ENCODE measurements at regions not wholly inside any gene's neighbourhood (a gene's known extent, or its start where the extent isn't known, plus 50 kb on each side); places are given as distances from the start of the nearest gene placed in this dataset.
"Not testable (repeated sequence)": the region's sequence is repeated elsewhere in the genome, so short reads cannot be mapped to it uniquely, and the experiment has no call there.

- no peak for DNase-seq (ENCODE audit: low spot score)
Observed at GRCh38 chr4:29104694-29105093, 1615.5 kb upstream of the PCDH7 start.

- DNase-seq (ENCODE audit: low spot score): no peak
Observed at GRCh38 chr4:29113960-29114359, 1606.2 kb upstream of the PCDH7 start.

- DNase-seq (ENCODE audit: low spot score): not testable (repeated sequence)
Observed at GRCh38 chr4:29117231-29117722, 1602.9 kb upstream of the PCDH7 start.

GRCh38 chr4:29121586-29121985 lies 1598.6 kb upstream of the PCDH7 start:
- DNase-seq (ENCODE audit: low spot score): no peak

GRCh38 chr4:29128810-29129209 lies 1591.4 kb upstream of the PCDH7 start:
- DNase-seq (ENCODE audit: low spot score): no peak

GRCh38 chr4:29131304-29131703 lies 1588.9 kb upstream of the PCDH7 start:
- DNase-seq (ENCODE audit: low spot score): no peak

- no peak for DNase-seq (ENCODE audit: low spot score)
Observed at GRCh38 chr4:29142708-29143107, 1577.5 kb upstream of the PCDH7 start.

GRCh38 chr4:29151584-29151983 lies 1568.6 kb upstream of the PCDH7 start:
- DNase-seq (ENCODE audit: low spot score): no peak

- DNase-seq (ENCODE audit: low spot score): no peak
Observed at GRCh38 chr4:29153642-29154041, 1566.5 kb upstream of the PCDH7 start.

- DNase-seq (ENCODE audit: low spot score): no peak
Observed at GRCh38 chr4:29175291-29175690, 1544.9 kb upstream of the PCDH7 start.

- no peak for DNase-seq (ENCODE audit: low spot score)
Observed at GRCh38 chr4:29199025-29199424, 1521.1 kb upstream of the PCDH7 start.

GRCh38 chr4:29199485-29199884 lies 1520.7 kb upstream of the PCDH7 start:
- DNase-seq (ENCODE audit: low spot score): no peak

GRCh38 chr4:29213020-29213419 lies 1507.1 kb upstream of the PCDH7 start:
- DNase-seq (ENCODE audit: low spot score): no peak

GRCh38 chr4:29220761-29221160 lies 1499.4 kb upstream of the PCDH7 start:
- no peak for DNase-seq (ENCODE audit: low spot score)

- DNase-seq (ENCODE audit: low spot score): no peak
Observed at GRCh38 chr4:29224911-29225310, 1495.3 kb upstream of the PCDH7 start.

- DNase-seq (ENCODE audit: low spot score): no peak
Observed at GRCh38 chr4:29240641-29241040, 1479.5 kb upstream of the PCDH7 start.

- no peak for DNase-seq (ENCODE audit: low spot score)
Observed at GRCh38 chr4:29243054-29243453, 1477.1 kb upstream of the PCDH7 start.

GRCh38 chr4:29243851-29244250 lies 1476.3 kb upstream of the PCDH7 start:
- no peak for DNase-seq (ENCODE audit: low spot score)

GRCh38 chr4:29259556-29259955 lies 1460.6 kb upstream of the PCDH7 start:
- DNase-seq (ENCODE audit: low spot score): no peak

GRCh38 chr4:29262986-29263385 lies 1457.2 kb upstream of the PCDH7 start:
- DNase-seq (ENCODE audit: low spot score): no peak

GRCh38 chr4:29276150-29276549 lies 1444.0 kb upstream of the PCDH7 start:
- no peak for DNase-seq (ENCODE audit: low spot score)

GRCh38 chr4:29277381-29277780 lies 1442.8 kb upstream of the PCDH7 start:
- DNase-seq (ENCODE audit: low spot score): no peak

- DNase-seq (ENCODE audit: low spot score): no peak
Observed at GRCh38 chr4:29278585-29278984, 1441.6 kb upstream of the PCDH7 start.

GRCh38 chr4:29289118-29289517 lies 1431.1 kb upstream of the PCDH7 start:
- DNase-seq (ENCODE audit: low spot score): no peak

GRCh38 chr4:29295280-29295679 lies 1424.9 kb upstream of the PCDH7 start:
- DNase-seq (ENCODE audit: low spot score): no peak
